HEK293 (cell line): ENCODE measurements at regions not wholly inside any gene's neighbourhood (a gene's known extent, or its start where the extent isn't known, plus 50 kb on each side); places are given as distances from the start of the nearest gene placed in this dataset.

Experiments used
- CTCF ChIA-PET: fragments of 350-600 bp; formaldehyde crosslinking; extraction: SDS; loops from one replicate; lab custom pipeline; 2021; ENCODE audit warnings: antibody characterized with exemption; lab: Yijun Ruan, JAX
- POLR2A ChIA-PET: fragments of 300-600 bp; formaldehyde crosslinking; extraction: SDS; loops from one replicate; lab custom pipeline; 2020; ENCODE audit warnings: antibody characterized with exemption, inconsistent platforms; lab: Yijun Ruan, JAX
- H3K27ac ChIP-seq: fragments of 200-500 bp; sonication (Bioruptor generic); 2 replicates; pipeline ENCODE4 v1.5.1; 2014; ENCODE audit warnings: low read depth, low read length, control low read depth, inconsistent platforms; ENCODE audit errors: extremely low read depth
- H3K36me3 ChIP-seq, 2 experiments: fragments of 200-500 bp in 1 of 2; sonication (Bioruptor generic) in 1 of 2; 1 replicate in 1 of 2; 2 replicates in 1 of 2; pipeline ENCODE4 v1.5.1; 2014 to 2017; ENCODE audit warnings: inconsistent platforms in 2 of 2, low read length in 2 of 2; ENCODE audit not compliant: control insufficient read depth in 2 of 2, insufficient read depth in 1 of 2
- H3K4me1 ChIP-seq: fragments of 200-500 bp; sonication (Bioruptor generic); 2 replicates; pipeline ENCODE4 v1.5.1; 2014; ENCODE audit warnings: mild to moderate bottlenecking, low read length, inconsistent platforms; ENCODE audit not compliant: control insufficient read depth, insufficient read depth
- H3K4me3 ChIP-seq: 2 replicates; pipeline ENCODE4 v1.5.1; 2011; ENCODE audit warnings: low read depth, mild to moderate bottlenecking, control low read depth, low read length, moderate library complexity
- H3K9me3 ChIP-seq: fragments of 200-500 bp; sonication (Bioruptor generic); 2 replicates; pipeline ENCODE4 v1.5.1; 2014; ENCODE audit warnings: low read depth, low read length, inconsistent platforms; ENCODE audit not compliant: control insufficient read depth, insufficient read depth
- BCL11A ChIP-seq: fragments of 450-650 bp; formaldehyde crosslinking; IDR thresholded peaks from 2 replicates; pipeline ENCODE4 v1.5.1; 2016; ENCODE audit warnings: low read depth, missing biosample characterization, missing genetic modification characterization
- HOXC10 ChIP-seq: sonication (generic); formaldehyde crosslinking; IDR thresholded peaks from 2 replicates; pipeline ENCODE4 v1.8.1; 2023; ENCODE audit warnings: mild to moderate bottlenecking, missing genetic modification reagents
- MEIS1 ChIP-seq: sonication (generic); formaldehyde crosslinking; IDR thresholded peaks from 2 replicates; pipeline ENCODE4 v1.8.1; 2022; ENCODE audit warnings: missing genetic modification reagents, mild to moderate bottlenecking, borderline replicate concordance
- OVOL3 ChIP-seq: fragments of 450-650 bp; formaldehyde crosslinking; IDR thresholded peaks from 2 replicates; pipeline ENCODE4 v1.5.1; 2016; ENCODE audit warnings: missing biosample characterization, missing genetic modification characterization
- PBX3 ChIP-seq: sonication (generic); formaldehyde crosslinking; IDR thresholded peaks from 2 replicates; pipeline ENCODE4 v1.8.1; 2022; ENCODE audit warnings: mild to moderate bottlenecking, moderate library complexity, missing genetic modification reagents
- REPIN1 ChIP-seq: fragments of 450-650 bp; formaldehyde crosslinking; IDR thresholded peaks from 2 replicates; pipeline ENCODE4 v1.5.1; 2017; ENCODE audit warnings: missing biosample characterization, missing genetic modification characterization, low read depth
- ZBTB1 ChIP-seq: fragments of 450-650 bp; formaldehyde crosslinking; IDR thresholded peaks from 2 replicates; pipeline ENCODE4 v1.5.1; 2016; ENCODE audit warnings: missing biosample characterization, missing genetic modification characterization
- ZBTB10 ChIP-seq: fragments of 450-650 bp; formaldehyde crosslinking; IDR thresholded peaks from 2 replicates; pipeline ENCODE4 v1.5.1; 2016; ENCODE audit warnings: missing biosample characterization, missing genetic modification characterization
- ZBTB20 ChIP-seq: fragments of 450-650 bp; formaldehyde crosslinking; IDR thresholded peaks from 2 replicates; pipeline ENCODE4 v1.5.1; 2016; ENCODE audit warnings: missing biosample characterization, missing genetic modification characterization
- ZNF10 ChIP-seq: fragments of 450-650 bp; formaldehyde crosslinking; IDR thresholded peaks from 2 replicates; pipeline ENCODE4 v1.5.1; 2017; ENCODE audit warnings: missing biosample characterization, missing genetic modification characterization
- ZNF138 ChIP-seq: fragments of 450-650 bp; formaldehyde crosslinking; IDR thresholded peaks from 2 replicates; pipeline ENCODE4 v1.5.1; 2016; ENCODE audit warnings: missing biosample characterization, missing genetic modification characterization, borderline replicate concordance
- ZNF175 ChIP-seq: fragments of 450-650 bp; formaldehyde crosslinking; IDR thresholded peaks from 2 replicates; pipeline ENCODE4 v1.5.1; 2016; ENCODE audit warnings: missing biosample characterization, missing genetic modification characterization
- ZNF2 ChIP-seq: fragments of 450-650 bp; formaldehyde crosslinking; IDR thresholded peaks from 2 replicates; pipeline ENCODE4 v1.5.1; 2016; ENCODE audit warnings: missing biosample characterization, missing genetic modification characterization
- ZNF202 ChIP-seq: fragments of 450-650 bp; formaldehyde crosslinking; IDR thresholded peaks from 2 replicates; pipeline ENCODE4 v1.5.1; 2016; ENCODE audit warnings: missing biosample characterization, missing genetic modification characterization, borderline replicate concordance
- ZNF211 ChIP-seq: fragments of 450-650 bp; formaldehyde crosslinking; IDR thresholded peaks from 2 replicates; pipeline ENCODE4 v1.5.1; 2016; ENCODE audit warnings: low read depth, missing biosample characterization, missing genetic modification characterization
- ZNF223 ChIP-seq: fragments of 450-650 bp; formaldehyde crosslinking; IDR thresholded peaks from 2 replicates; pipeline ENCODE4 v1.5.1; 2016; ENCODE audit warnings: missing biosample characterization, missing genetic modification characterization
- ZNF274 ChIP-seq, 2 experiments: fragments of 200-500 bp in 1 of 2; fragments of 450-650 bp in 1 of 2; sonication (Bioruptor generic) in 1 of 2; formaldehyde crosslinking in 1 of 2; IDR thresholded peaks; 2 replicates each; pipeline versions ENCODE4 v1.5.1 to v1.6.1; 2014 to 2016; ENCODE audit warnings: borderline replicate concordance in 1 of 2, inconsistent platforms in 1 of 2, low read length in 1 of 2, missing biosample characterization in 1 of 2, missing genetic modification characterization in 1 of 2
- ZNF311 ChIP-seq: fragments of 450-650 bp; formaldehyde crosslinking; IDR thresholded peaks from 2 replicates; pipeline ENCODE4 v1.5.1; 2017; ENCODE audit warnings: missing biosample characterization, missing genetic modification characterization, borderline replicate concordance
- ZNF335 ChIP-seq: fragments of 450-650 bp; formaldehyde crosslinking; conservative IDR thresholded peaks from 2 replicates; pipeline ENCODE4 v1.5.1; 2016; ENCODE audit warnings: missing biosample characterization, missing genetic modification characterization
- ZNF391 ChIP-seq: fragments of 450-650 bp; formaldehyde crosslinking; IDR thresholded peaks from 2 replicates; pipeline ENCODE4 v1.5.1; 2016; ENCODE audit warnings: low read depth, missing biosample characterization, missing genetic modification characterization, borderline replicate concordance
- ZNF473 ChIP-seq: fragments of 450-650 bp; formaldehyde crosslinking; IDR thresholded peaks from 2 replicates; pipeline ENCODE4 v1.5.1; 2017; ENCODE audit warnings: missing biosample characterization, missing genetic modification characterization
- ZNF555 ChIP-seq: fragments of 450-650 bp; formaldehyde crosslinking; conservative IDR thresholded peaks from 2 replicates; pipeline ENCODE4 v1.5.1; 2017; ENCODE audit warnings: missing biosample characterization, mild to moderate bottlenecking, missing genetic modification characterization, inconsistent platforms
- ZNF571 ChIP-seq: fragments of 450-650 bp; formaldehyde crosslinking; IDR thresholded peaks from 2 replicates; pipeline ENCODE4 v1.5.0; 2017; ENCODE audit warnings: missing biosample characterization, missing genetic modification characterization
- ZNF585B ChIP-seq: fragments of 450-650 bp; formaldehyde crosslinking; IDR thresholded peaks from 2 replicates; pipeline ENCODE4 v1.5.1; 2016; ENCODE audit warnings: missing biosample characterization, missing genetic modification characterization
- ZNF610 ChIP-seq: fragments of 450-650 bp; formaldehyde crosslinking; IDR thresholded peaks from 2 replicates; pipeline ENCODE4 v1.5.1; 2016; ENCODE audit warnings: missing biosample characterization, missing genetic modification characterization, borderline replicate concordance
- ZNF623 ChIP-seq: fragments of 450-650 bp; formaldehyde crosslinking; IDR thresholded peaks from 2 replicates; pipeline ENCODE4 v1.5.1; 2016; ENCODE audit warnings: missing biosample characterization, missing genetic modification characterization
- ZNF629 ChIP-seq: fragments of 450-650 bp; formaldehyde crosslinking; IDR thresholded peaks from 2 replicates; pipeline ENCODE4 v1.5.1; 2017; ENCODE audit warnings: missing biosample characterization, missing genetic modification characterization
- ZNF791 ChIP-seq: fragments of 450-650 bp; formaldehyde crosslinking; IDR thresholded peaks from 2 replicates; pipeline ENCODE4 v1.5.1; 2016; ENCODE audit warnings: missing biosample characterization, missing genetic modification characterization
- ZXDB ChIP-seq: fragments of 450-650 bp; formaldehyde crosslinking; IDR thresholded peaks from 2 replicates; pipeline ENCODE4 v1.5.1; 2016; ENCODE audit warnings: missing biosample characterization, missing genetic modification characterization

GRCh38 chr9:21690561-21690960 is 111.9 kb upstream of the MTAP start:
- Histone ChIP-seq H3K4me1 (no peaks in the 10 kb centered on the region; the same call in 1 of the 2 replicates), H3K36me3 (no peaks in the 10 kb centered on the region), H3K9me3 (no peaks in the 10 kb centered on the region), H3K27ac (no peak overlapping the region), H3K4me3 (no peak overlapping the region)
- CTCF ChIA-PET, result no interaction called here
- POLR2A ChIA-PET, result no interaction called here
- no peak for TF ChIP-seq ZNF473
- no peak for TF ChIP-seq ZBTB20 (tag by site-specific recombination)
- TF ChIP-seq ZNF391 (tag by site-specific recombination), result no peak
- no peak for TF ChIP-seq ZNF610 (tag by site-specific recombination)

GRCh38 chr9:21692390-21692789 is 110.0 kb upstream of the MTAP start:
- H3K4me3 ChIP-seq, result no peak overlapping the region
- TF ChIP-seq OVOL3 (tag by site-specific recombination) (no peak), ZNF311 (no peak), ZNF274 (IDR thresholded peaks at IDR 0.05; ENCODE audit: low read length) (no peak), ZNF274 (tag by site-specific recombination; IDR thresholded peaks at IDR 0.05; ENCODE audit: borderline replicate concordance) (no peak), ZNF585B (tag by site-specific recombination) (no peak), ZNF175 (no peak), ZNF223 (tag by site-specific recombination) (no peak), ZNF211 (tag by site-specific recombination) (no peak), MEIS1 (CRISPR knock-in tag) (no peak), ZNF629 (no peak), ZXDB (tag by site-specific recombination) (no peak), ZNF2 (tag by site-specific recombination) (no peak)
- H3K27ac ChIP-seq, result no peak overlapping the region
- ChIA-PET CTCF (no interaction called here), POLR2A (no interaction called here)
- no peaks in the 10 kb centered on the region; the same call in 1 of the 2 replicates for H3K4me1 ChIP-seq
- H3K9me3 ChIP-seq, result no peaks in the 10 kb centered on the region
- no peaks in the 10 kb centered on the region for H3K36me3 ChIP-seq

GRCh38 chr9:21694424-21694823 is 108.0 kb upstream of the MTAP start:
- no peaks in the 10 kb centered on the region for H3K4me1 ChIP-seq
- H3K4me3 ChIP-seq, result no peak overlapping the region
- ChIA-PET CTCF (no interaction called here), POLR2A (no interaction called here)
- no peak overlapping the region for H3K27ac ChIP-seq
- TF ChIP-seq BCL11A (tag by site-specific recombination), result no peak
- H3K36me3 ChIP-seq, result no peaks in the 10 kb centered on the region
- H3K9me3 ChIP-seq, result no peaks in the 10 kb centered on the region

GRCh38 chr9:21695443-21695842 is 107.0 kb upstream of the MTAP start:
- TF ChIP-seq PBX3 (no peak), ZBTB1 (tag by site-specific recombination) (no peak), ZNF138 (tag by site-specific recombination) (no peak), ZNF571 (tag by site-specific recombination) (no peak), ZNF10 (tag by site-specific recombination) (no peak), ZNF623 (tag by site-specific recombination) (no peak), REPIN1 (tag by site-specific recombination) (no peak), ZNF555 (tag by site-specific recombination) (no peak), HOXC10 (CRISPR knock-in tag) (no peak), ZNF202 (no peak), ZNF335 (no peak), ZBTB10 (tag by site-specific recombination) (no peak), ZNF791 (no peak)
- ChIA-PET POLR2A (no interaction called here), CTCF (interaction anchor here (1.2 kb wide), 1 partner anchor 14 kb away, joined by 4 read pairs; no protein-coding TSS in a partner anchor)
- no peaks in the 10 kb centered on the region for H3K9me3 ChIP-seq
- no peaks in the 10 kb centered on the region for H3K4me1 ChIP-seq
- H3K27ac ChIP-seq, result no peak overlapping the region
- no peaks in the 10 kb centered on the region for H3K36me3 ChIP-seq
- no peak overlapping the region for H3K4me3 ChIP-seq
